Stimulated activated naive CD8-positive, alpha-beta T cell treated with anti-CD3 and anti-CD28 coated beads, Interleukin-15, Interleukin-2, amounts not matched to agents 100 U/mL and 50 U/mL, for 24 hours (primary cell): ENCODE measurements at regions not wholly inside any gene's neighbourhood (a gene's known extent, or its start where the extent isn't known, plus 50 kb on each side); places are given as distances from the start of the nearest gene placed in this dataset.
A peak's percentile ranks its signal among the peaks of the same experiment; 100 is the strongest.
"Not testable (repeated sequence)": the region's sequence is repeated elsewhere in the genome, so short reads cannot be mapped to it uniquely, and the experiment has no call there.

Source experiments
- ATAC-seq: fragments of 150-1000 bp; cut with Tn5 transposase; one replicate; pipeline ENCODE4 v1.10.0; 2021
- DNase-seq: peaks from one replicate; pipeline ENCODE4 v3.0.0; 2021

- no peak for ATAC-seq
- no peak for DNase-seq
Observed at GRCh38 chr5:124549891-124550436, 196.5 kb downstream of the ZNF608 start.

GRCh38 chr5:124546643-124547042 is 199.8 kb downstream of the ZNF608 start:
- DNase-seq (no peak), ATAC-seq (no peak)

- DNase-seq (no peak), ATAC-seq (peak; percentile 40)
Observed at GRCh38 chr5:124544366-124545055, 201.9 kb downstream of the ZNF608 start.

- DNase-seq (no peak), ATAC-seq (no peak)
Observed at GRCh38 chr5:124538931-124539330, 207.5 kb downstream of the ZNF608 start.

- ATAC-seq (no peak), DNase-seq (no peak)
Observed at GRCh38 chr5:124538191-124538590, 208.2 kb downstream of the ZNF608 start.

GRCh38 chr5:124537522-124537921 is 208.9 kb downstream of the ZNF608 start:
- no peak for DNase-seq

GRCh38 chr5:124537107-124537506 is 209.3 kb downstream of the ZNF608 start:
- ATAC-seq, result no peak
- no peak for DNase-seq

More at GRCh38 chr5:124537522-124537921, 208.9 kb downstream of the ZNF608 start:
- no peak for ATAC-seq

- DNase-seq (no peak), ATAC-seq (no peak)
Observed at GRCh38 chr5:124536333-124536732, 210.1 kb downstream of the ZNF608 start.

GRCh38 chr5:124530916-124531315 is 215.5 kb downstream of the ZNF608 start:
- DNase-seq (no peak), ATAC-seq (no peak)

DNA sequence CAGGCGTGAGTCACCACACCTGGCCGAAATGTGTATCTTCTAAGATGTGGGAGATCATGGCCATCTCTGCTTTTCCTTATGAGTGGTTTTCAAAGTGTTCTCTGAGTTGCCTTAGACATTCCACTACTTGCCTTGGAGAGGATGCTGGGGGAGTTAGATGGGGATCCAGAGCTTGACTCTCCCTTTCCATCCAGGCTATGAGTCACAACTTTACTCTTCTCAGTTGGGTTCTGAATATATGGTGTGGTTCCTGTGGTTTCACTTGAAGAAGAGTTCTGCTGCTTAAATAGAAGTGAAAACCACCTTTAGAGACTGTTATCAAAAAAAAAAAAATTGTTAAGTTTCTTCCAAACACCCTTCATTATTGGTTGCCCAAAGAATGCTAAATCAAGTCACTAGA is 217.6 kb downstream of the ZNF608 start:
- ATAC-seq (peak; percentile 85), DNase-seq (no peak)

GRCh38 chr5:124527220-124527991 is 219.0 kb downstream of the ZNF608 start:
- no peak for DNase-seq
- ATAC-seq, result no peak

DNA sequence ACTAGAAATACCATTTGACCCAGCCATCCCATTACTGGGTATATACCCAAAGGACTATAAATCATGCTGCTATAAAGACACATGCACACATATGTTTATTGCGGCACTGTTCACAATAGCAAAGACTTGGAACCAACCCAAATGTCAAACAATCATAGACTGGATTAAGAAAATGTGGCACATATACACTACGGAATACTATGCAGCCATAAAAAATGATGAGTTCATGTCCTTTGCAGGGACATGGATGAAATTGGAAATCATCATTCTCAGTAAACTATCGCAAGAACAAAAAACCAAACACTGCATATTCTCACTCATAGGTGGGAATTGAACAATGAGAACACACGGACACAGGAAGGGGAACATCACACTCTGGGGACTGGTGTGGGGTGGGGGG is 220.4 kb downstream of the ZNF608 start:
- ATAC-seq, DNase-seq: not testable (repeated sequence)

DNA sequence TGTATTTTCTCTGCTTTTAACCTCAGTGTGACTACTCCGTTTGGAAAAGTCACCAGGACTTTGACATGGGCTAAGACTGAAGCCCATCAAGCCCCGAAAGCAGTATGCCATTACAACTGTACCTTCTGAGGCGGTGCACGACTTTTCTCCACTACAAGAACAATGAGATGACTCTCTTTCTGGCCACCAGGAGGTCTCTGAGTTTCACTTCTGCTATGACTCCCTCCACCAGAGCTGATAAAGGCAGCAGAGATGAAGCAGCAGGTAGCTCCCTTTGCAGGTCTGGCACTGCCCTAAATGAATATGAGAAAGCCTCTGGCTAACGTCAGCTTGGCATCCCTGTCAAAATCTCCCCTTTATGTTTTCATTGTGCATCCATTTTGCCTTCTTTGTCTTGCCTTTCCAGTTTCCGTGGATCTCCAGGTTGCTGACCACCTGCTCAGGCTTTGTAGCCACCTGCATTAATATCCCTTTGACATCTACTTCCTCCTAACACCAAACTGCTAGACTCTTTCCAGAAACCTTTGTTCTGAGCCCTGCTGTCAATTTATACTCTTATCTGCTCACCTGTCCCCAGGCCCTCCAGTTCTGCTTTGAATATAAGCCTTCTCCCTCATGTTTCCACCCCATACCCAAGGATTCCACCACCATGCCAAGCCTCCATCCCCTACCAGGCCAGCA is 221.7 kb downstream of the ZNF608 start:
- ATAC-seq, result no peak
- no peak for DNase-seq

GRCh38 chr5:124523897-124524296 is 222.5 kb downstream of the ZNF608 start:
- ATAC-seq, result no peak

GRCh38 chr5:124522992-124523391 is 223.4 kb downstream of the ZNF608 start:
- ATAC-seq, result no peak
- no peak for DNase-seq

More at GRCh38 chr5:124523897-124524296, 222.5 kb downstream of the ZNF608 start:
- DNase-seq, result no peak

DNA sequence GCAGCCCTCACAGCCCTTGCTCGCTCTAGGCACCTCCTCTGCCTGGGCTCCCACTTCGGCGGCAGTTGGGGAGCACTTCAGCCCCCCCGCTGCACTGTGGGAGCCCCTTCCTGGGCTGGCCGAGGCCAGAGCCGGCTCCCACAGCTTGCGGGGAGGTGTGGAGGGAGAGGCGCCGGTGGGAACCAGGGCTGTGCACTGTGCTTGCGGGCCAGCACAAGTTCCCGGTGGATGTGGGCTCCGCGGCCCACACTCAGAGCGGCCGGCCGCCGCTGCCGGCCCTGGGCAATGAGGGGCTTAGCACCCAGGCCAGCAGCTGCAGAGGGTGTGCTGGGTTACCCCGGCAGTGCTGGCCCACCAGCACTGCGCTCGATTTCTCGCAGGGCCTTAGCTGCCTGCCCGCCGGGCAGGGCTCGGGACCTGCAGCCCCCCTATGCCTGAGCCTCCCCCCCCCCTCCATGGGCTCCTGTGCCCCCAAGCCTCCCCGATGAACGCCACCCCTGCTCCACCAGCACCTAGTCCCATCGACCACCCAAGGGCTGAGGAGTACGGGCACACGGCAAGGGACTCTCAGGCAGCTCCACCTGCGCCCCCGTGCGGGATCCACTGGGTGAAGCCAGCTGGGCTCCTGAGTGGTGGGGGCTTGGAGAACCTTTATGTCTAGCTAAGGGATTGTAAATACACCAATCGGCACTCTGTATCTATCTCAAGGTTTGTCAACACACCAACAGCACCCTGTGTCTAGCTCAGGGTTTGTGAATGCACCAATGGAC is 224.8 kb downstream of the ZNF608 start:
- ATAC-seq, result no peak
- DNase-seq, result no peak

- ATAC-seq (no peak), DNase-seq (no peak)
Observed at GRCh38 chr5:124519396-124519795, 227.0 kb downstream of the ZNF608 start.

GRCh38 chr5:124516567-124516966 is 229.9 kb downstream of the ZNF608 start:
- DNase-seq, result no peak
- no peak for ATAC-seq

GRCh38 chr5:124515497-124516245 is 230.8 kb downstream of the ZNF608 start:
- ATAC-seq (no peak), DNase-seq (no peak)

- ATAC-seq (no peak), DNase-seq (no peak)
Observed at GRCh38 chr5:124514956-124515355, 231.5 kb downstream of the ZNF608 start.

DNA sequence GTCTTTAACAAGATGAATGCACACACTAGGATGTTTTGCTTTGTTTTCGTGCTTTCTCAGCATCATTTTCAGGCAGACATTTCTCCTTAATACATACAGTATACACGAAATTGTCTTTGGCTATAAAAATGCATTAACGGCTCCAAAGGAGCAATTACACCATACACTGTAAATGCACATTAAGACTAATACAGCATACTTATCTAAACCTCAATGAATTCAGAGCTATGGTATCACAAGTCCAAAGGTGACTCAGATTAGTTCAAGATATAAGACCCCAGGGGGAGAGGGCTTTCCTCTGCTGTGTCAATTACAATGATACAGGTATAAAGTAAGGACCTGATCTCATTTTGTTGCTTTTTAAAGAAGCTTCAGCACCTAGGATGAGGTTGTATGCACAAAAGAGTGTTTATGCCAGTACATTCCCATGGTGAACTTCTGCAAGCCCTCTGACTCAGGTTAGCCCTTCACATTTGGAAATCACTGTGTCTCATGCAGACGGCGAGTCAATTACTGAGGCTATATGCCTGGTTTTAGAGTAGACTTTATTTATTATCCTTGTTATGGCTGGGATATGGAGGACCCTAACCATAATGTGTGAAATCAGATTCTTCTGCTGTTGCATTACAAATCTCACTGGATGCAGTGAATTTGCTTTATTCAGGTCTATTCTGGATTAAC is 233.3 kb downstream of the ZNF608 start:
- no peak for DNase-seq
- no peak for ATAC-seq
